HFFc6 (cell line): ENCODE measurements at regions not wholly inside any gene's neighbourhood (a gene's known extent, or its start where the extent isn't known, plus 50 kb on each side); places are given as distances from the start of the nearest gene placed in this dataset.

Experiments
- DNase-seq: peaks from one replicate; pipeline ENCODE4 v3.0.0-alpha.2; 2018
- H3K27ac Mint-ChIP-seq: 2 replicates; pipeline ENCODE4 v1.8.0; 2020; ENCODE audit warnings: mild to moderate bottlenecking, mixed read lengths
- H3K27me3 Mint-ChIP-seq: 2 replicates; pipeline ENCODE4 v1.8.0; 2021; ENCODE audit warnings: mild to moderate bottlenecking, moderate library complexity, mixed read lengths; ENCODE audit not compliant: insufficient read depth
- H3K36me3 Mint-ChIP-seq: 2 replicates; pipeline ENCODE4 v1.8.0; 2021; ENCODE audit warnings: low read depth, mixed read lengths
- H3K4me1 Mint-ChIP-seq: 2 replicates; pipeline ENCODE4 v1.8.0; 2020; ENCODE audit warnings: low read depth, mixed read lengths
- H3K4me3 Mint-ChIP-seq: 2 replicates; pipeline ENCODE4 v1.8.0; 2020; ENCODE audit warnings: mild to moderate bottlenecking, moderate library complexity, mixed read lengths
- H3K9me3 Mint-ChIP-seq: 2 replicates; pipeline ENCODE4 v1.8.0; 2020; ENCODE audit warnings: mild to moderate bottlenecking, mixed read lengths
- CTCF ChIP-seq: fragments of 200-600 bp; sonication (generic); IDR thresholded peaks from 2 replicates; pipeline ENCODE4 v1.5.0; 2021; ENCODE audit warnings: antibody characterized with exemption, mild to moderate bottlenecking

DNA sequence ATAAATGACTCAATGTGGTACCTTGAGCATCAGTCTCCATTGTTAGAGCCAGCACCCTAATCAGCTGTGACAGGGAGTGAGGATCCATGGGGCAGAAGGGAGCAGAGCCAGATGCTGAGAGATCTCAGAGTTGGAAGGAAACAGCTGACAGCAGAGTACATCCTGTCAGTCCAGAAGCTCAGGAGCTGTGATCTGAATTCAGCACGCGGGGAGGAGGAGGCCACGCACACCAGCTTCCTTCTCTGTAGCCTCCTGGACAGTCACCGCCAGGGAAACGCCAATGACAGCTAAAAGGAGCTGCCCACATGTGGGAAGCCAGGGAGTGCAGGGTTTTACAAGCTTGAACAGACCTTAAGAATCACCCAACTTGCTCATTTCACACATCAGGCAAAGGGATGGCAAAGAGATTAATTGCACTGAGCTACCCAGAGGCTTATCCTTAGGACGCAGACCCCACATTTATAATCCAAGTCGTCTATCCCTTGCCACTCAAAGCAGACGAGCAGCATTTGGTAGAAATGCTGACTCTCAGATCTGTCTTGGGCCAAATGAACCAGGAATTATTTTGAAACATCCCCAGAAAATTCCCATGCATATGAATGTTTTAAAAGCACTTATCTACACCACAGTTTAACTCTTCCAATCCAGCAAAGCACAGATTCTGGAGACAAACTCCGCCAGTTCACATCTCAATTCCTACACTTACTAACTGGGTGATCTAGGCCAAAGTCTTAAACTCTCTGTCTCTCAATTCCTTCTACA is 322.6 kb upstream of the TMTC1 start:
- H3K27ac Mint-ChIP-seq: no peak overlapping the region
- no peaks in the 10 kb centered on the region for H3K4me1 Mint-ChIP-seq
- H3K27me3 Mint-ChIP-seq: no peaks in the 10 kb centered on the region
- H3K9me3 Mint-ChIP-seq: peaks cover 30% of the 10 kb centered on the region
- no peak overlapping the region for H3K4me3 Mint-ChIP-seq
- TF ChIP-seq CTCF: no peak
- H3K36me3 Mint-ChIP-seq: no peaks in the 10 kb centered on the region
- DNase-seq: no peak

DNA sequence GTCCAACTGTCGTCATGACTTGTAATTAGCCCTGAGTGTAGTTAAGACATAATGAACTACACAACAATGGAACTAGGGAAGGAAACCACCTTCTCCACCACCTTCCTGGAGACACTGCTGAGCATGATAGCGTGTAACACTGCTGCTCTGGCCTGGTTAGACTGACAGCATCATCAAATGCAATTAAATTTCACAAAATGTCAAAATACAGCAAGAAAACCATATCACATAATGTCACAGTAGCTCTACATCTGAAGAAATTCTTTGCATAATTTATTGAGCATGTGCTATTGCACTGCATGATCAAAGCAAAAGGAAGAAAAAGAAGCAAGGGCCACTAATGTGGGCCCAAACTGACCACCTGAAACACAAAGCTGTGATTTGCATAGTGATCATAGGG is 321.8 kb upstream of the TMTC1 start:
- Mint-ChIP-seq H3K4me1 (no peaks in the 10 kb centered on the region), H3K27ac (no peak overlapping the region), H3K9me3 (peaks cover 29% of the 10 kb centered on the region), H3K27me3 (no peaks in the 10 kb centered on the region), H3K36me3 (no peaks in the 10 kb centered on the region), H3K4me3 (no peak overlapping the region)
- DNase-seq: no peak
- no peak for TF ChIP-seq CTCF

DNA sequence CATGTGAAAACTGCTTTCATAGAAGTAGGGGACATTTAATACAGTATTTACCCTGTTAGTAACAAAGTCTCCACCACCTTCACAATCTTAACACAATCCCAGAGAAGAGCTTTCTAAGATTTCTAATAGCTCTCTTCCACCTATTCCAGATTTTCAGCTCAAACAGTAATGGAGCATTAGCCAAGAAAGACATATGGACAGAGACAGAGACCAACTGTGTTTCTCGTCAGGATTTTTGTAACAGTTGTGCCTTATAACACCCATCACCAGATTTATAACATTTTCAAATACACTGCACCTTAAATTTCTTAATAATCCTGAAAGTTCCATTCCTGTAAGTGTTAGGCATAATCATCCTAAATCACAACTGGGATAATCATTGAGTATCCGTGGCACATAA is 321.2 kb upstream of the TMTC1 start:
- DNase-seq: no peak
- TF ChIP-seq CTCF: no peak
- no peaks in the 10 kb centered on the region for H3K36me3 Mint-ChIP-seq
- no peak overlapping the region for H3K4me3 Mint-ChIP-seq
- H3K4me1 Mint-ChIP-seq: no peaks in the 10 kb centered on the region
- H3K27ac Mint-ChIP-seq: no peak overlapping the region
- H3K27me3 Mint-ChIP-seq: no peaks in the 10 kb centered on the region
- peaks cover 33% of the 10 kb centered on the region for H3K9me3 Mint-ChIP-seq

DNA sequence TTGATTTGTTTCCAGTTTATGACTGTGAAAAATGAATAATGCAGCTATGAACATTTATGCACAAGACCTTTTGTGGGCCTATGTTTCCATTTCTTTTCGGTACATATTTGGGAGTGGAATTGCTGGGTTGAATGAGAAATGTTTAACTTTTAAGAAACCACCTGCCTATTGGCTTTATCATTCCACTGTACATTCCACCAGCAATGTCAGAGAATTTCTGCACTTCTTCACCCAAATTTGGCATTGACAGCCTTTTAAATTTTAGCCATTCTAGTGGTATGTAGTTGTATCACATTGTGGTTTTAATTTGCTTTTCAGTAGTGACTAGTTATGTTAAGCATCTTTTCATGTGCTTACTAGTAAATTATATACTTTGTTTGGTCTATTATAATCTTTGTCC is 317.0 kb upstream of the TMTC1 start:
- no peaks in the 10 kb centered on the region for H3K36me3 Mint-ChIP-seq
- H3K4me3 Mint-ChIP-seq: no peak overlapping the region
- DNase-seq: no peak
- TF ChIP-seq CTCF: no peak
- H3K9me3 Mint-ChIP-seq: peaks cover 19% of the 10 kb centered on the region
- H3K4me1 Mint-ChIP-seq: no peaks in the 10 kb centered on the region
- no peak overlapping the region for H3K27ac Mint-ChIP-seq
- no peaks in the 10 kb centered on the region; the same call in 1 of the 2 replicates for H3K27me3 Mint-ChIP-seq

- no peak for TF ChIP-seq CTCF
- H3K27ac Mint-ChIP-seq: no peak overlapping the region
These were observed 314.9 kb upstream of the TMTC1 start for GRCh38 chr12:30098677-30099076.

More at GRCh38 chr12:30098677-30099076, 314.9 kb upstream of the TMTC1 start:
- Mint-ChIP-seq H3K36me3 (peaks cover 4% of the 10 kb centered on the region; the same call in 1 of the 2 replicates), H3K9me3 (peaks cover 36% of the 10 kb centered on the region), H3K27me3 (no peaks in the 10 kb centered on the region; the same call in 1 of the 2 replicates), H3K4me3 (no peak overlapping the region), H3K4me1 (no peaks in the 10 kb centered on the region)
- no peak for DNase-seq
